ENCODE measurements at regions not wholly inside any gene's neighbourhood (a gene's known extent, or its start where the extent isn't known, plus 50 kb on each side); places are given as distances from the start of the nearest gene placed in this dataset.

DNA sequence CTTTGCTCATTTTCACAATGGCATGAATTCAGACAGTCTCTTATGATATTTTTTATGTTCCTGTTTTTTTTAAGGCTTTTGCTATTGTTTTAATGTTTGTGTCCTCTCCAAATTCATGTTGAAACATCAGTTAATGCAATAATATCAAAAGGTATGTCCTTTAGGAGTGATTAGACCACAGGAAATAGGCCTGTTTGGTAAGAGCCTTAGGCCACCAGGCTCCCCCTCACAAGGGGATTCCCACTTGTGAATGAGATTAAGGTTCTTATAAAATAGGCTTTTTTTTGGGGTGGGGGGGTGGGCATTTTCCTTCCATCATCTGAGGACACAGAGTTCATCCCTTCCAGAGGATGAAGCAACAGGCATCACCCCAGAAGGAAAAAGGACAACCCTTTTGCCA, 2074.2 kb upstream of the C9orf72 start:
- no peak overlapping the region for H3K27ac ChIP-seq

GRCh38 chr9:29648132-29648531, 2074.9 kb upstream of the C9orf72 start:
- TF ChIP-seq CTCF (conservative IDR thresholded peaks at IDR 0.05) (no peak), ZFX (IDR thresholded peaks at IDR 0.05) (no peak)
- H3K27ac ChIP-seq: no peak overlapping the region

More for the DNA sequence above, 2074.2 kb upstream of the C9orf72 start:
- TF ChIP-seq CTCF (conservative IDR thresholded peaks at IDR 0.05) (no peak), ZFX (IDR thresholded peaks at IDR 0.05) (no peak)

DNA sequence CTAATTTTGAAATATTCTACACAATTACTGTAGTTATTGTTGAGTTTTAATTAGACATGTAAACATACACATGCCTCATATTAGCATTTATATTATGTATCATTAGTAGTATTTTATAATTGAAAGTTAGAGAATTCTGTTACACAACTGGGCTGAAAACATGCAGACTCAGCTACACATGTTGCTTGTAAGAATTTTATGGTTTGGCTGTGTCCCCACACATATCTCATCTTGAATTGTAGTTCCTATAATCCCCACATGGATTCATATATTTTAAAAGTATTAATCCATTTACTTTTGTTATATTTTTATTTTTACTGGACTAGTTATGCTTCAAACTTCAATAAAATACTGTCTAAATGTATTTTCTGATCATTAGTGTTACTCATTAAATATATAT, 2075.3 kb upstream of the C9orf72 start:
- H3K27ac ChIP-seq: no peak overlapping the region
- TF ChIP-seq ZFX (IDR thresholded peaks at IDR 0.05) (no peak), CTCF (conservative IDR thresholded peaks at IDR 0.05) (no peak)

DNA sequence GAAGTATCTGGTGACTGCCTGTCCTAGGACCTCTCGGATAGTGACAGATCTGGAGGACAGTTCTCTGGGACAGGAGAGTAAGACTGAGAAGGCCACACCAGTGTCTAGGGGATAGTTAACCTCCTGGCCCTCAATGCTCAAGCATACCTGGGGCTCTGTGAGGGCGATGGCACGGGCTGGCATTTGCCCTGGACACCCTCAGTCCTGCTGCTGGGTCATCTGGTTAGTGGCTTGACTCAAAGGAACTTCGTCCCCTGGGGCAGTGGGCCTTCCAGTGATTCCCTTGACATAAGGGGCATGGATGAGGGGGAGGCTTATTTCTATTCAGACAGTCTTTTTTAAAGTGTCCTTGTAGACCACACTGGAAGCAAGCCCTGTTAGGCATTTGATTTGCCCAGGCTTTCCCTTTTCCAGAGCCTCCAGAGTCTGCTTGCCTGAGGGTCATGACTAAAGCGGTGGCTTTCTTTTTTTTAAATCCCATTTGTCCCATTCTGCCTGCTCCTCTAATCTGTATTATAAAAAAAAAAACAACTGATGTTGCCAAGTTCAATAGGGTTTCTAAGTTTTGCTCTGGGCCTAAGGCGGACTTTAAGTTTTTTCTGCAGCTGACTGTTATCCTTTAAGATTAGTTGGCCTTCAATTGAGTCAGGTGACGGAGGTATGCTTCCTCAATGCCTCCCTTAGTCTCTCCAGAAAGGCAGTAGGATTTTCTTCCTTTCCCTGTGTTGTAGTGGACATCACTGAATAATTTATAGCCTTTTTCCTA, 2083.5 kb upstream of the C9orf72 start:
- H3K27ac ChIP-seq: no peak overlapping the region
- TF ChIP-seq CTCF (conservative IDR thresholded peaks at IDR 0.05): no peak
- TF ChIP-seq ZFX (IDR thresholded peaks at IDR 0.05): no peak

DNA sequence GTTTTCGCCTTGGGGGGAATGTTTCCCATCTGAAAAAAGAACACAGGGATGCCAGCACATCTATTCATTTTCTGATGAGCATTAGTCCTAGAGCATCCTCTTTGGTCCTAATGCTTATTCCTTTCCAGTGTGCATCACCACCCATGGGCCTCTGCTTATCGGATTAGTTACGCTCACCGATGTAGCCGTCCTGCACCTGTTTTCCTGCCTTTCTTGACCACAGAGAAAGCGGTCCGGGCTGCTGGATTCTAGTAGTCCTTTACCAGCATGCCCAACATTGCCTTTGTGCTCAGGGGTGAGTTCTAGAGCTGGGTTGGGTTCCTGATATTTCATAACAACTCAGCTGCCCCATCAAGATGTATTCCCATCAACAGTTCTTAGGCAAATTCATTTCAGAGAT, 2084.5 kb upstream of the C9orf72 start:
- TF ChIP-seq ZFX (IDR thresholded peaks at IDR 0.05) (no peak), CTCF (conservative IDR thresholded peaks at IDR 0.05) (no peak)
- H3K27ac ChIP-seq: no peak overlapping the region

DNA sequence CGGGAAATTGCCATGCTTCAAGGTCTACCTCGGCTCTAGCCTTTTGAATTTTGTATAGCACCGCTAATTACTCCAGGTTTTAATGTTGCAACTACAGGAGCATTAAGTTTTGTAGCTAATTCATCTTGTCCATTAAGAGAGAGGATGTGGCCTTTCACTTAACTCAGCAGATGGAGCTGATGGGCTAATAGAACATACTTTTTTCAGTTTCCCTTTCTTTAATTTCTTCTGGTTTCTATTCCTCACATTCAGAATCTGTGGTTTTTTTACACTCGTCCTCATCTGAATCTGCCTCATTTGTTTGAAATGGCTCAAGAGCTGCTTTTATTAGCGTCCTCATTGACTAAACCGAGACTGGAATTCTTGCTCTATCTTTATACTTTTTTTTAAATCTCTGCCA, 2085.7 kb upstream of the C9orf72 start:
- no peak for TF ChIP-seq CTCF (conservative IDR thresholded peaks at IDR 0.05)
- no peak for TF ChIP-seq ZFX (IDR thresholded peaks at IDR 0.05)
- H3K27ac ChIP-seq: no peak overlapping the region

- no peak for TF ChIP-seq CTCF (conservative IDR thresholded peaks at IDR 0.05)
- no peak for TF ChIP-seq ZFX (IDR thresholded peaks at IDR 0.05)
- H3K27ac ChIP-seq: no peak overlapping the region
These were observed 2086.5 kb upstream of the C9orf72 start for GRCh38 chr9:29659736-29660135.

All from C4-2B (cell line).